OCI-LY3 (cell line): ENCODE measurements at regions not wholly inside any gene's neighbourhood (a gene's known extent, or its start where the extent isn't known, plus 50 kb on each side); places are given as distances from the start of the nearest gene placed in this dataset.
"Not testable (repeated sequence)": the region's sequence is repeated elsewhere in the genome, so short reads cannot be mapped to it uniquely, and the experiment has no call there.

ENCODE experiments used
- EZH2phosphoT487 ChIP-seq: fragments of 200-600 bp; shearing (Covaris generic); IDR thresholded peaks from 2 replicates; pipeline ENCODE4 v1.6.1; 2018; ENCODE audit warnings: antibody characterized with exemption, mixed run types, low read depth
- TF ChIP-seq, protein P1 (sequence below): fragments of 200-600, 300-600 bp; sonication (generic); IDR thresholded peaks from 2 replicates; pipeline ENCODE4 v1.5.1; 2014; ENCODE audit warnings: antibody characterized with exemption, low read length, low read depth

GRCh38 chr5:71930554-71930953 lies 176.7 kb upstream of the MAP1B start:
- TF ChIP-seq, protein P1, sequence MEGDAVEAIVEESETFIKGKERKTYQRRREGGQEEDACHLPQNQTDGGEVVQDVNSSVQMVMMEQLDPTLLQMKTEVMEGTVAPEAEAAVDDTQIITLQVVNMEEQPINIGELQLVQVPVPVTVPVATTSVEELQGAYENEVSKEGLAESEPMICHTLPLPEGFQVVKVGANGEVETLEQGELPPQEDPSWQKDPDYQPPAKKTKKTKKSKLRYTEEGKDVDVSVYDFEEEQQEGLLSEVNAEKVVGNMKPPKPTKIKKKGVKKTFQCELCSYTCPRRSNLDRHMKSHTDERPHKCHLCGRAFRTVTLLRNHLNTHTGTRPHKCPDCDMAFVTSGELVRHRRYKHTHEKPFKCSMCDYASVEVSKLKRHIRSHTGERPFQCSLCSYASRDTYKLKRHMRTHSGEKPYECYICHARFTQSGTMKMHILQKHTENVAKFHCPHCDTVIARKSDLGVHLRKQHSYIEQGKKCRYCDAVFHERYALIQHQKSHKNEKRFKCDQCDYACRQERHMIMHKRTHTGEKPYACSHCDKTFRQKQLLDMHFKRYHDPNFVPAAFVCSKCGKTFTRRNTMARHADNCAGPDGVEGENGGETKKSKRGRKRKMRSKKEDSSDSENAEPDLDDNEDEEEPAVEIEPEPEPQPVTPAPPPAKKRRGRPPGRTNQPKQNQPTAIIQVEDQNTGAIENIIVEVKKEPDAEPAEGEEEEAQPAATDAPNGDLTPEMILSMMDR: not testable (repeated sequence)
- TF ChIP-seq EZH2phosphoT487: not testable (repeated sequence)
